Endothelial cell of umbilical vein (primary cell): ENCODE measurements at regions not wholly inside any gene's neighbourhood (a gene's known extent, or its start where the extent isn't known, plus 50 kb on each side); places are given as distances from the start of the nearest gene placed in this dataset.

Source experiments
- BruUV-seq: library from RNA; stranded (reverse); fragments of 400-500 nt; replicated peaks from 2 replicates; lab custom pipeline; 2021; lab: Mats Ljungman, UMichigan
- CTCF ChIA-PET: fragments of 300-600, 350-600 bp; sonication (Branson Sonifier 250); formaldehyde crosslinking; loops from one replicate; lab custom pipeline; 2021; ENCODE audit warnings: antibody characterized with exemption, inconsistent platforms; lab: Charles Lee
- POLR2A ChIA-PET: fragments of 300-600, 350-600 bp; sonication (Branson Sonifier 250); formaldehyde crosslinking; loops from one replicate; lab custom pipeline; 2021; ENCODE audit warnings: antibody characterized with exemption, inconsistent platforms; lab: Charles Lee
- DNase-seq: peaks from one replicate; pipeline ENCODE4 v3.0.0-alpha.2; 2011; ENCODE audit warnings: low read depth, low spot score
- FAIRE-seq: peaks from 2 replicates; lab custom pipeline; 2011; peaks lifted over from hg19 to GRCh38; lab: Jason Lieb, UNC
- H2AFZ ChIP-seq: 2 replicates; pipeline ENCODE4 v1.6.0; 2012; ENCODE audit warnings: low read depth, low read length, control low read depth, inconsistent platforms
- H3K27ac ChIP-seq: 2 replicates; pipeline ENCODE4 v1.5.1; 2011; ENCODE audit warnings: low read depth, mild to moderate bottlenecking, control low read depth, low read length, moderate library complexity; ENCODE audit not compliant: insufficient read depth
- H3K27me3 ChIP-seq, 2 experiments: 2 replicates each; pipeline versions ENCODE4 v1.6.0 to v1.6.1; 2011; ENCODE audit warnings: low read length in 2 of 2, mixed read lengths in 1 of 2; ENCODE audit not compliant: control insufficient read depth in 2 of 2, insufficient read depth in 2 of 2
- H3K36me3 ChIP-seq, 2 experiments: 2 replicates in 1 of 2; 3 replicates in 1 of 2; pipeline ENCODE4 v1.5.1; 2011; ENCODE audit warnings: low read length in 2 of 2, mild to moderate bottlenecking in 1 of 2, moderate library complexity in 1 of 2; ENCODE audit not compliant: control insufficient read depth in 2 of 2, insufficient read depth in 2 of 2; ENCODE audit errors: extremely low read depth in 1 of 2
- H3K4me1 ChIP-seq: 3 replicates; pipeline ENCODE4 v1.5.1; 2011; ENCODE audit warnings: mild to moderate bottlenecking, low read length; ENCODE audit not compliant: control insufficient read depth, insufficient read depth; ENCODE audit errors: extremely low read depth
- H3K4me2 ChIP-seq: 2 replicates; pipeline ENCODE4 v1.6.1; 2011; ENCODE audit warnings: low read length, control low read depth, mixed read lengths; ENCODE audit not compliant: insufficient read depth
- H3K4me3 ChIP-seq, 3 experiments: fragments of 200-600 bp in 1 of 3; sonication (generic), shearing (Covaris generic) in 1 of 3; replicated peaks in 1 of 3; 2 replicates each; pipeline ENCODE4 v1.5.1; 2011 to 2016; ENCODE audit warnings: control low read depth in 3 of 3, low read length in 3 of 3, mild to moderate bottlenecking in 2 of 3, inconsistent platforms in 1 of 3, low read depth in 1 of 3, moderate library complexity in 1 of 3; ENCODE audit not compliant: insufficient read depth in 1 of 3
- H3K79me2 ChIP-seq: 2 replicates; pipeline ENCODE4 v1.6.0; 2012; ENCODE audit warnings: low read length, inconsistent platforms; ENCODE audit not compliant: control insufficient read depth, insufficient read depth
- H3K9ac ChIP-seq: replicated peaks from 2 replicates; pipeline ENCODE3; 2011; ENCODE audit warnings: low read length, control low read depth; ENCODE audit not compliant: insufficient read depth; ENCODE audit errors: extremely low read depth
- H3K9me1 ChIP-seq: replicated peaks from 3 replicates; pipeline ENCODE4 v1.6.0; 2011; ENCODE audit warnings: mild to moderate bottlenecking, low read length; ENCODE audit not compliant: control insufficient read depth, insufficient read depth; ENCODE audit errors: extremely low read depth
- H3K9me3 ChIP-seq: replicated peaks from 2 replicates; pipeline ENCODE4 v1.5.1; 2012; ENCODE audit warnings: low read length, inconsistent platforms; ENCODE audit not compliant: control insufficient read depth, insufficient read depth
- H4K20me1 ChIP-seq: replicated peaks from 2 replicates; pipeline ENCODE3; 2011; ENCODE audit warnings: mild to moderate bottlenecking, low read length; ENCODE audit not compliant: control insufficient read depth, insufficient read depth; ENCODE audit errors: extremely low read depth
- CTCF ChIP-seq, 2 donors: IDR thresholded peaks; 1 replicate in 1 of 2; 2 replicates in 1 of 2; pipeline ENCODE4 v1.5.1; 2011; ENCODE audit warnings: low read length in 2 of 2, mild to moderate bottlenecking in 2 of 2, moderate library complexity in 2 of 2, control low read depth in 1 of 2, inconsistent platforms in 1 of 2, low read depth in 1 of 2; ENCODE audit not compliant: insufficient read depth in 1 of 2; ENCODE audit errors: extremely low read depth in 1 of 2
- EZH2 ChIP-seq: IDR thresholded peaks from 2 replicates; pipeline ENCODE4 v1.6.1; 2012; ENCODE audit warnings: borderline replicate concordance, low read depth, mild to moderate bottlenecking, moderate library complexity, low read length, inconsistent platforms; ENCODE audit not compliant: severe bottlenecking
- FOS ChIP-seq: IDR thresholded peaks from 2 replicates; pipeline ENCODE4 v1.6.1; 2011; ENCODE audit warnings: mild to moderate bottlenecking, low read length, moderate library complexity, borderline replicate concordance; ENCODE audit not compliant: insufficient read depth
- GATA2 ChIP-seq: IDR thresholded peaks from 2 replicates; pipeline ENCODE4 v1.7.0; 2011; ENCODE audit warnings: low read depth, mild to moderate bottlenecking, moderate library complexity, mixed read lengths, low read length; ENCODE audit not compliant: insufficient read length, insufficient read depth
- JUN ChIP-seq: IDR thresholded peaks from 2 replicates; pipeline ENCODE4 v1.6.1; 2011; ENCODE audit warnings: borderline replicate concordance, low read depth; ENCODE audit not compliant: insufficient read length, insufficient read depth
- MAX ChIP-seq: IDR thresholded peaks from 2 replicates; pipeline ENCODE4 v1.6.1; 2011; ENCODE audit not compliant: insufficient read depth, insufficient read length
- MYC ChIP-seq: IDR thresholded peaks from one replicate; pipeline ENCODE4 v1.6.1; 2011; ENCODE audit warnings: mild to moderate bottlenecking, low read depth, low read length
- POLR2A ChIP-seq: IDR thresholded peaks from 2 replicates; pipeline ENCODE4 v1.6.1; 2012; ENCODE audit warnings: low read depth, mild to moderate bottlenecking, control low read depth, low read length
- POLR2AphosphoS5 ChIP-seq: IDR thresholded peaks from 2 replicates; pipeline ENCODE4 v1.6.1; 2012; ENCODE audit warnings: low read depth, mild to moderate bottlenecking, control low read depth, low read length, moderate library complexity; ENCODE audit not compliant: insufficient read depth
- dilution Hi-C: fragments of 300-500 bp; cut with MboI; formaldehyde crosslinking; loops from one replicate; pipeline ENCODE4 v1.15.0; 2019; ENCODE audit warnings: low sequenced_read_pairs; ENCODE audit not compliant: extremely low pct_ligation_motif_present
- intact Hi-C: fragments of 100-400 bp; cut with micrococcal nuclease; formaldehyde crosslinking; loops from one replicate; pipeline ENCODE4 v1.10.0; 2022

- no peaks in the 10 kb centered on the region for H3K79me2 ChIP-seq
- H3K9me1 ChIP-seq = no peaks in the 10 kb centered on the region
- no peaks in the 10 kb centered on the region for H4K20me1 ChIP-seq
- H3K4me3 ChIP-seq = no peak overlapping the region
- H3K27ac ChIP-seq = no peak overlapping the region
- H3K4me1 ChIP-seq = no peaks in the 10 kb centered on the region
- DNase-seq (no peak), FAIRE-seq (no peak)
- BruUV-seq = no TSS peak
- POLR2A ChIA-PET = no interaction called here
- no peak overlapping the region for H3K9ac ChIP-seq
- no peaks in the 10 kb centered on the region for H3K9me3 ChIP-seq
- intact Hi-C loops (no loop called here), dilution Hi-C loops (no loop called here)
- H2AFZ ChIP-seq = no peak overlapping the region
- H3K27me3 ChIP-seq = no peaks in the 10 kb centered on the region
- no peak overlapping the region for H3K4me2 ChIP-seq
- no peak for TF ChIP-seq JUN
- TF ChIP-seq FOS = no peak
- TF ChIP-seq MYC = no peak
- no peak for TF ChIP-seq GATA2
- no peak for TF ChIP-seq POLR2A
- TF ChIP-seq MAX = no peak
- TF ChIP-seq POLR2AphosphoS5 = no peak
- TF ChIP-seq CTCF (IDR thresholded peaks at IDR 0.05; ENCODE audit: extremely low read depth in 1 of 2, insufficient read depth in 1 of 2, low read depth in 1 of 2, low read length in 2 of 2) = no peak
- TF ChIP-seq EZH2 = no peak
- no peaks in the 10 kb centered on the region for H3K36me3 ChIP-seq
- CTCF ChIA-PET = no interaction called here
Measured at GRCh38 chrY:13872696-13873095, 113.6 kb downstream of the VCY start.
